Astrocyte of the hippocampus (primary cell): ENCODE measurements at regions not wholly inside any gene's neighbourhood (a gene's known extent, or its start where the extent isn't known, plus 50 kb on each side); places are given as distances from the start of the nearest gene placed in this dataset.

Experiments used
- DNase-seq: peaks from one replicate; pipeline ENCODE4 v3.0.0; 2011; ENCODE audit warnings: low read depth, low spot score

DNA sequence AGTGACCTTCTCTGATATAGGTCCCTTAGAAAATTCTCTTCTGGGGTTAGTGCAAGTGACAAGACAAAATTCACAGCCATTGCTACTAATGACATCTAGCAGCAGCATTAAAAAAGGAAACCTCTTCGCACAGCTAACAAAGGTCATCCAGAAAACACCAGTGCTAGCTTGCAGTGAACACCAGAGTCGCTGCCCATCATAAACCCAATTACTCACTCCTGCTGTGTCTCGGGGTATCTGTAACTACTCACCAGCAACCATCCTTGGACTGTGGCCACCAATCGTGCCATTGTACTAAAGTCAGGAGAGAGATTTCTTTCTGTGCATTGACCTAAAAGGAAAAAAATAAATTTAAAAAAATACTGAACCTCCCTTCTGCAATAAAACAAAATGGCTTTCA lies 1494.7 kb upstream of the CDH8 start:
- no peak for DNase-seq

DNA sequence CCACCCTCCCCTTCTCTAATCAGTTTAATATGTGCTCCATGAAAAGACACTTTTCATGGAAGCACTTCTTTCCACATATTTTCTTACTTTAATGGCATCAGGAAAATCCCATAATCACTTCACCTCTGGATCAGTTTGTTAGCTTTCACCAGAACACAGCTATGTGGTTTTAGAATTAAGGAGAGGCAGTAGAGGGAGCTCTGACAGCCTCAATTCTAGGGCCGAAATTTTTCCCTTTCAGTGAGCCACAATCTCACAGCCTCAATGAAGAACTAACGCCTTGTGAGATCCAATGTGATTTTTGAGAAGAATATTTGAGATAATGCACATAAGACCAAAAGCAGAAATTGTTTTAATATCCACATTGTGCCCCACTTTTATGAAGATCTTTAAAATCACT lies 1494.0 kb upstream of the CDH8 start:
- DNase-seq = no peak

DNA sequence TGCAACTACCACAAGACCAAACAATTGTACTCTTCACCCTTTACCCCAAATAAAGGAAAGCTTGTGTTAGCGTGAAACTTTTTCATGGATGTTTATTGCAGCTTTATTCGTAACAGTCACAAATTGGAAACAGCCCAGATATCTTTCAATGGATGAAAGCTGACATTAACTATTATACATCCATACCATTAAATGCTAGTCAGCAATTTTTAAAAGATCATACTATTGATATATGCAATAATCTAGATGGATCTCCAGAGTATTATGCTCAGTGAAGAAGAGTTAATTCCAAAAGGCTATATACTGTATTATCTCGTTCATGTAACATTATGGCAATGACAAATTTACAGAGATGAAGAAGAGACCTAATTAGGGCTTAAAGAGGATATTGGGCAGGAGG lies 1491.2 kb upstream of the CDH8 start:
- no peak for DNase-seq

DNA sequence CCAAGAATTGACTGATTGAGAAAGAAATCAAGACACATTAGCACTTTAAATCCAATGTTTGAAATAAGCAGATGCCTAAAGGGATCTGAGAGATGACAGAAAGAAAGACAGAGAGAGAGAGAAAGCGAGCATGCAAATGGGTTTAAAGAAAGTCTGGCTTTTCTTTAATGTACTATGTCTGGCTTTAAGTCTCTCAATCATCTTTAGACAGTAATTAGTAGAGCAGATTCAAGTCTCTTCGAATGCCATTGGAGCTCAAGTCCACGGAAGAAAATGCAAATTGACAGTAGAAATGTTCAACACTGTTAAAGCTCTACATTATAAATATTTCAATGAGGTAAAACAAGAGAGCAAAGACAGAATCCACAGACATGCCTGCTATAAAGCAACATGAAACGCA lies 1480.2 kb upstream of the CDH8 start:
- no peak for DNase-seq

DNA sequence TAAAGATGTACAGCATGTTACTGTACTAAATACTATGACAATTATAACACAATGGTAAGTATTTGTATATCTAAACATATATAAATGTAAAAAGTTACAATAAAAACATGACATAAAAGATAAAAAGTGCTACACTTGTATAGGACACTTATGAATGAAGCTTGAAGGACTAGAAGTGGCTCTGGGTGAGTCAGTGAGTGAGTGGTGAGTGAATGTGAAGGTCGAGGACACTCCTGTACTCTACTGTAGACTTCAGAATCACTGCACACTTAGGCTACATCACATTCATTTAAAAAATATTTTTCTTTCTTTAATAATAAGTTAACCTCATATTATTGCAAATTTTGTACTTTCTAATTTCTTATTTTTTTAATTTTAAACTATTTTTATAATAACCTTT lies 1476.7 kb upstream of the CDH8 start:
- no peak for DNase-seq

DNA sequence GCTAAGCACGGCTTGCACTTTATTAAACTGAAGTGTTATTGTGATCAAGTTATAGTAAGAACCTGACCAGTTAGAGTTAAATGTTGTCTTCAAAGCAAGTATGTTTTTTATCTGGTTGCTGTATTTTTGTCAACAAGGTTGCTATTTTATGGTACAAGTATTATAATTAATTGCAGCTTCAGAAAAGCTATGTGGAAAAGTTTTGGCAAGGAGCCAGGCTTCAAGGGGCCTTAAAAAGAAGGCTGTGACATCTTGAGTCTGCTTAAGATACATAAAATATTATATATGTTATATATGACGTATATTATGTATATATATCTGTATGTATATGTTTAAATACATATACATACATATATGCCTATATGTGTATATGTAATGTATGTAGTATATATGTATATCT lies 1461.2 kb upstream of the CDH8 start:
- DNase-seq = no peak

DNA sequence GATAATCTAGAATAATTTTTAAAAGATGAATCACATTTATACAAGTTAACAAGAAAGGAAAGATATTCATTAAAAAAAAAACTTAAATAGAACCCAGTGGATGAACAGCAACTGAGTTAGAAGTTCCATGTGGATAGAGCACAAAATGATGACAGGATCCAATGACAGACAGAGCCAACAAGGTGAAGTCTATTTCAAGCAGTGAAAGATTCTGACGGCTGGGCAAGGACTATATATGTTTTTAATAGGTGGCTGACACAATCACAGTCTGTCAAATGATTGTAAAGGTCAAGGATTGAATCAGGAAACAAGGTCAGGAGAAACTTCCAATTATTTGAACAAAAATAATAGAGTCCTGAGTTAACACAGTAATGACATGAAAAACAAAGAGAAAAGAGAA lies 1460.0 kb upstream of the CDH8 start:
- DNase-seq = no peak

DNA sequence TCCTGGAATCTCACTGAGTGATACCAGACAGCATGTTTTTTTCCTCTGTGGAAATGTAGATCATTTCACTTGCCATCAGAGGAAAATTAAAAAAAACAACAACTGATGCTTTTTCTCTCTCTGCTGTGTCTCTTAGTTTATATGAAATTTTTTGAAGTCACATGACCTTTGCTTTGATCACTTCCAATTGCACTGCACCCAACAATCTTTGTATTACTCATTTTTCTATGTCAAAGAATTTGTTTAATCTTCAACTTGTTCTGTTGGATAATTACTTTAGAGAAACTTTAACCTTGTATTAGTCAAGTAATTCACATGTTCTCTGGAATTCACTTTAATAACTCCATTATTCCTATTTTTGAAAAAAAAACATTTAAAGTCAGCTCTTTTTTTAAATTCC lies 1452.7 kb upstream of the CDH8 start:
- DNase-seq = no peak

DNA sequence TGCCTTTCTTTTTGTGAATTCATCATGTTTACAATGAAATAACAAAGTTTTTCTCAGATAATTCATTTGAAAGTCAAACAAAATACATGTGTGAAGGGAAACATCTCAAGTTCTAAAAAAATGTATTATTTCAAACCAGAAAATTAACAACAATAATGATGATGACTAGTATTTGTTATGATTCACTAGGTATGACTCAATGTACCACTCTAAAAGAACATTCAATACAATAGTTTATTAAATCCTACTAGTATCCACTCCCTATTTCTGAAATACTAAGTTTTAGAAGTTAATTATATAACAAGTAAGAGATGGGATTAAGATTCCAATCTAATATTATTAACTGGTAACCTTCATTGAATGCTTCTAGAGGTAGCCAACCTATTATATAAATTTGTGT lies 1444.8 kb upstream of the CDH8 start:
- no peak for DNase-seq

DNA sequence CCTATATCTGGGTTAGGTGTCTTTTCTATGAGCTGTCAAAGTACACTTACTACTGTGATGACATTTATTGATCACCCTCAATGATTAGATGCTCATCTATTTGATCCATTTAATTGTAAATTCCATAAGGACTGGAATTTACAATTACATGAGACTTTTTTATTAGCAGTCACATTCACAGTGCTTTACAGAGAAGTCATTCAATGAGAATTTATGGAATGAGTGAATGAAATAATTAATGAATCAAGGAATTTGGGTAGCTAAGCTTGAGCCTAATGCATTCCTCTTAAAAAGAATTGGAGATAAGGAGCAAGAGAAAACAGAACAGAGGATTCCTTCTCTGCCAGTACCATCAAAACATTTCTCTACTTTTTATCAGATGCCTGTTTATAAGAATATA lies 1437.5 kb upstream of the CDH8 start:
- no peak for DNase-seq

DNA sequence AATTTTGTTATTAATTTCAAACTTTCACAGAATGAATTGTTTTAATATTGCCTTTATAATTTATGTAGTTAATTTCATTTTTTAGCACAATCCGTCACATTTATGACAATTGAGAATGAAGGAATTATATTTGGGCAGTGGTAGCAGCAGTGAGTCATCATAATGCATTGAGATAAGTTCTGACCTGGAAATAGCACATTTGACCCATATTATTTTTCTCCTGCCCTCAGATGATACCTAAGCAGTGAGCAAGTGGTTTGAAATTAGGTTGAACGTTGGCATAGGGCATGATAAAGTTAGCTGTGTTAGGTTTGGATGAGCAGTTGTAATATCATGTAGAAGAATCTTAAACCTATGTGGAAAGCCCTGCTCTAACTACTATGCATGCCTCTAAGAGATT lies 1431.3 kb upstream of the CDH8 start:
- no peak for DNase-seq

DNA sequence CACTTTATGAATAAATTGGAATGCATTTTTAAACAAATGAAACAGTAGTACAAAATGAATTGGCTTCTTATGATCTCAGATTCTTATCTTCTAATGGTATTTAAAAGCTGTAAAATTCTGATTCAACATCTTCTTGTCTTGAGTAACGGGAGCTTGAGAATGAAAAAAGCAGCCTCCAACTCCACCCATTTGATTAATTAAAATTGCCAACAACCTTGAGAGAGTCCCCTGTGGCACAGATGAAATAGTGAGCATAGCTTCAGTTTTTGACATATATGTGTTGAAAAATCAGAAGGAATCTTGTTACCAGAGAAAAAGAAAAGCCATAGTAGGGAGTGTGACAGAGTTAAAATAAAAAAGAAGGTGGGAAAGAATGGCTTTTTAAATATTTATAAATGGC lies 1426.1 kb upstream of the CDH8 start:
- DNase-seq = no peak

DNA sequence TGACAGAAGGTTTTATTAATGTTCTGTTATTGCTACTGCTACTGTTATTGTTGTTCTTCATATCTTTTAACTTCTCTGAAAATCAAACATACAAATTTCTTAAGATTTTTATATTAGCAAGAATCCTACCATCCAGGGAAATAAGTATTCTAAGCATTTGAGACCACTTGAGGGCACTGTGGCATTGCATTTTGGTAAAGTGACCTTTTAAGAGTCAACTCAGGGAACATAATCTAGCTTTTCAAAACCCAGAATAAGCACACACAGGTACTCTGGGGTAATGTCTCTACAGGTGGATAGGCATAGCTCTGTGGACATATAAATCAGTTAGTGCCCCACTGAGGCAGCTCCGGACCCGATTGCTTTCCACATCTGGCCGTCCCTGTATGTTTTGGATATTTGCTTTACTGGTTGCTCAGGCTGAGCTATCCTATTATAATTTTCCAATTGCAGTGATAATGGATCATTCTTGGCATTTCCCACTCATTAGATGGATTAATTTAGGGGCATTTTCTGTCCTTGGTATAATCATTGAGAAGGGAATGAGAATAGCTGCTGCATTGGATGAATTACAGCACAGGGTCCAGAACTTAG lies 1425.1 kb upstream of the CDH8 start:
- peak; percentile 63 for DNase-seq

DNA sequence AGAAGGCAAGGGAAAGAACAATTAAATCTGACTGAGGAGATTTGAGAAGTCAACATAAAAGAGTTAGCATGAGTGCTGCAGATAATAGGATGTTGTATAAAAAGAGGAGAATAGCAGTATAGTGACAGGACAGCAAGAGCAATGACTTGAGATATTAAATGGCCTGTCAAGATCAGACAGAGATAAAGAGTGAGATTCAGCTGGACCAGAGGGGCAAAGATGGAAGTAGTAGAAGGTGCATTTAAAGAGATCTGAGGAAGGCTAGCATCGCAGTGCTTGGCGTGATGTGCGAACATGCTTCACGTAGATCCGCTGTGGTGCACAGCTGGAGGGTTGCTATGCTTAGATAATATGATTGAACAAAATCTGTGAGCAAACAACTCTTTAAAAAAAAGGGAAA lies 1422.6 kb upstream of the CDH8 start:
- no peak for DNase-seq

DNA sequence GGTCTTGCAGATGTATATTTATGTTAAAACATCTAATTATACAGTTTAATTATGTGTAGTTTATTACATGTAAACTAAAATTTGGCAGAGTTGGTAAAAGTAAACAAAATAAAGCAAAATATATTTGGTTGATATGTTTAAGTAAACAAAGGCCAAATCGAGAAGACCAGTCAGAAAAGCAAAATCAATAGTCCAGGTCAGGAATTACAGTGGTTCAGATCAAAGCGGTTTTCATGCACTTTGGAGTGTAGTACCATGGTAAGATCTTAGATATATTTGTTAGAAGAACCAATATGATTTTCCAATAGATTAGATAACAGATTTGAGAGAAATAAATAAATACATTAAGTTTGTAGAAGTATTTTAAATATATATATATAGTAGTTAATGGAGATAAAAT lies 1421.6 kb upstream of the CDH8 start:
- DNase-seq = no peak

DNA sequence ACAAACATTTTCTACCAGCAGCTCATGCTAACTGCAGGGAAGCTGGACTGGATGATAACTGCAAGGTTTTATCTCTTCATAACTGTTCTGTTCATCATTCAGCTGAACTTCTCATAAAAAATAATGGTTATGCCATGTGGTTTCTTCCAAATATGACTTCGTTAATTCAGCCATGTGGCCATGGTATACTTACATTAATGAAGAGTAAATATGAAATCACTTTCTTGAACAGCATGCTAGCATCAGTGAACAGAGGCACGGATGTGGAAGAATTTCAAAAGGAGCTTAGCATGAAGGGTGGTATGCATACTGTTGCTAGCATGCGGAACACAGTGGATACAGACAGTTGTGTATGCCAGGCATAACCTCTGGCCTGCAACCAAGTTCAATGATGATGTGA lies 1417.0 kb upstream of the CDH8 start:
- no peak for DNase-seq

DNA sequence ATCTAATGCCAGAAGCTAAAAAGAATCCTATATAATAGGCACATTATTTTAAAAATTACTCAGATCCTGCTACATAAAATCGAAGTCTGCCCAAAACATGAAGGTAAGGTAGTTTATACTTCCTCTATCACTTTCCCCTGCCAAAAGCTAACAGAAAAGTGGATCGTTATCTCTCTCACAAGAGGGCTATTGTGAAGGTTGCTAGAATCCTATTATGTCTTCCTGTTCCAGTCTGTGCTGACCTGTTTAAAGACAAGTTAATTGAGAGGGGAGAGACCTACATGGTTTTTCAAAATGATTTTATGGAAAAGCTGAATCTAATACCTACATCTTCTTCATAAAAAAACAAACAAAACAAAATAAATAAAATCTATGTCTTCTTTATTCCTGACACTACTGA lies 1410.9 kb upstream of the CDH8 start:
- DNase-seq = no peak

DNA sequence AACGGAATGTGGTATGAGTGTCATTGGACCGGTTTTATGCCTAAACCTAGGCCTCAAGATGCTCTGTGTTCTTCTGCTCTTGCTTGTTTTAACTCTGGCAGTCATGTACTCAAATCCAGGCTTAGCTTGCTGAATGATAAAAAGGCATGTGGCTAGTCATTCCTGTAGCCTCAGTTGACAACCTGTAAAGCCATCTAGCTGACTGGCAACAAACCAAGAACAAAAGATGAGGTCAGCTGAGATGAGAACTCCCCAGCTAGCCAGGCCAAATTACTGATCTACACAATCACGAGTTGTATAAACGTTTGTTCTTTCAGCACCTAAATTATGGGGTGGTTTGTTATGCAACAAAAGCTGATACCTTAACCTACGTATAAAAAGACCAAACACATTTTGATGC lies 1406.0 kb upstream of the CDH8 start:
- no peak for DNase-seq

DNA sequence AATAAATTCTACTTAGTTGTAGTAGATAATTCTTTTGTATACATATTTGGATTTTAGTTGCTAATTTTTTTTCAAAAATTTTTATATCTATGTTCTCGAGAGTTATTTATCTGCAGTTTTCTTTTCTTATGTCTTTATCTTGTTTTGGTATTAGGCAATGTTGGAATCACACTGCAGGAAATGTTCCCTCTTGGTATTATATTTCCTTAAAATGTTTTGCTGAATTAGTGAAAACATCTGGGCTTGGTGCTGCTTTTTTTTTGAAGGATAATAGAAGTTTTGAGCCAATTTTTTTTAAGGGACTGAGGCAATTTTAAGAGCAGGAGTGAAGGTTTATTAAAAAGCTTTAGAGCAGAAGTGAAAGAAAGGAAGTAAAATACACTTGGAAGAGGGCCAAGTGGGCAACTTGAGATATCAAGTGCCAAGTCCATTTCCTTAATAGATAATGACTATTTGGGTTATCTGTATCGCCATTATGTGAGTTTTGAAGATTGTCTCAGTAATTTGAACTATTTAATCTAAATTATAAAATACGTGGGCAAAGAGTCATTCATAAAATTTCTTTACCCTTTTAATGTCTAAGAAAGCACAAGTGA lies 1390.1 kb upstream of the CDH8 start:
- no peak for DNase-seq

DNA sequence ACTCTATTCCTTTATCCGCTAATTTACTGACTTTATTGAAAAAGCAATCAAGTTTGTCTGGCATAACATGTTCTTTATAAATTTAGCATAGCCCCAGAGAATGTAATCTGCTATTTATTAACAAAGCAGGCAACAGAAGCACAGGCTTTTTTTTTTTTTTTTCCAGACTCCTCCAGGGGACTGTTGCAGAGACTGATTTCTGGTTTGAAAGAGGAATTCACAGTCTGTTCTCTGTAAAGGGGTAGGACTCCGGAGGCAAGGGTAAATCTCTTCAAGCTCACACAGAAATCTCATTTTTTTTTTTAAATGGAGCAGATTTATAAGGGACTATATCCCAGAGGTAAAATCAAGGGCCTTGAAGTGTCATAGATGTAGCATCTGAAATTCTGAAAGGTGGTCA lies 1386.5 kb upstream of the CDH8 start:
- DNase-seq = no peak

DNA sequence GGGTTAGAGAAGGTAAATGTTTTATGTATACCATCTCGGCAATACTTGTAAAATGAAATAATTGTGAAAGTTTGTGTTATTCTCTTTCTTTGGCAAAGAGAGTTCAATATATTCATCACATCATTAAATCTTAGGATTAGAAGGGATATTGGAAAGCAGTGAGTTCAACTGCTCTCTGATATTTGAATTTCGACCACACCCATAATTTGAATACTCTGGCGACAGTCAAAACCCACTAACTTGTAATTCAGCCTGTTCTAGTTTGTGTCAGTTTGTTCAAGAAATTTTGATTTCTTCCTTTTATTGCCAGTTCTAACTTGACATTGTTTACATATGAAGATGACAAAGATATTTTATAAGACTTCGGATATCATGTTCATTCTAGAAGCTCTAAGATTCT lies 1380.5 kb upstream of the CDH8 start:
- no peak for DNase-seq

DNA sequence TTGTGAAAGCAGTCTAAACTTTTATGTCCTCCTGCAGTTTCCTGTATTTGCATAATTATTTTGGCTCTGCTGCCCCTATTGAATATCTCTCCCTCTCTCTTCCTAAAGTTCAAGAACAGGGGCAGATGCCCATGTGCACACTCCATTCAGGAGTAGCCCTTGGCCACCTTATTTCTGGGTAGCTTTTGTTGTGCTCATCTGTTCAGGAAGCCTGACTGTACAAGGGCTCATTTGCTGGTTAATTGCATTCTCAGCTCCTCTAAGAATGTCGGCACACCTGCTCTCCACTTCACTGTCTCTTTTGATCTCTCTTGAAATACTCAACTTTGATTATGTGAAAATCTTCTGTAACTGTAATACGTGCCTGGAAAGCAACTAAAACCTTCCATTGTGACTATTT lies 1378.8 kb upstream of the CDH8 start:
- no peak for DNase-seq

DNA sequence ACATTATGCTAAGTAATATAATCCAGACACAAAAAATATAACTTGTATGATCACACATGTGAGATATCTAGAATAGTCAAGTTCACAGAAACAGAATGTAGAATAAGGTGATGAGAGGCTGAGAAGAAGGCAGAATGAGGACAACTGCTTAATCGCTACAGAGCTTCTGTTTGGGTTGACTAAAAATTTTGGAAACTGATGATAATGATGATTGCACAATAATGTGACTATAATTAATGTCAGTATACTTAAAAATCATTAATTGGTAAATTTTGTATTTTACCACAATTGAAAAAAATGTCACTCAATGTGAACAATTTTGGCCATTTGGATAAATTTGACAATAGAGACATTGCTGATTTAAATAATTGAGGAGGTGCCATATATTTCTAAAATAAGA lies 1374.4 kb upstream of the CDH8 start:
- DNase-seq = no peak

DNA sequence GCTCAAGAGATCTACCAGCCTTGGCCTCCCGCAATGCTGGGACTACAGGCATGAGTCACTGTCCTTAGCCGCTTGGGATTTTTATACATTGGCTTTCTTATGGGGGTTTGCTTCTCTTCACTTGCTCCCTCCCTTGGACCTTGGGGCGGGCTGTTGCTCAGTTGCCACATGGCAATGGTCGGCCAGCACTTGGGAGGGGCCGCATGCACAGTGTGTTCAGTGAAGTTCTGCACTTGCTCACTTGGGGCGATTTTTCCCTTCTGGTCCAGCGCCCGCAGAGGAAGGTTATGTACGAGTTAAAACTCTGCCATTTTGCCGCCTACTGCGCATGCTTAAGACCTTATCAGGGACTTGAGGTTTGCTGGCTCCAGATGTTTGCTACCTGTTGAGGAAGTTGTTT lies 1367.6 kb upstream of the CDH8 start:
- no peak for DNase-seq
